Lower leg skin (tissue), 4 donors: ENCODE measurements at regions not wholly inside any gene's neighbourhood (a gene's known extent, or its start where the extent isn't known, plus 50 kb on each side); places are given as distances from the start of the nearest gene placed in this dataset.

Experiments
- DNase-seq, 2 donors: peaks; one replicate each; pipeline ENCODE4 v3.0.0-alpha.2; 2019; ENCODE audit warnings: low spot score in 2 of 2
- H3K4me3 ChIP-seq: fragments of 200-600 bp; sonication (generic); 2 replicates; pipeline ENCODE4 v1.5.1; 2017; ENCODE audit warnings: mild to moderate bottlenecking, low read depth; ENCODE audit not compliant: poor library complexity, severe bottlenecking
- CTCF ChIP-seq, 3 donors: fragments of 450-650 bp; IDR thresholded peaks; one replicate each; pipeline ENCODE4 v1.5.1; 2016; ENCODE audit warnings: antibody characterized with exemption in 3 of 3, mild to moderate bottlenecking in 3 of 3, moderate library complexity in 2 of 3
- POLR2A ChIP-seq, 2 donors: fragments of 450-650 bp; IDR thresholded peaks; one replicate each; pipeline ENCODE4 v1.6.1; 2016 to 2017; ENCODE audit warnings: antibody characterized with exemption in 2 of 2, mild to moderate bottlenecking in 1 of 2, moderate library complexity in 1 of 2
- WGBS, 2 donors: methylation state at CpG; one replicate each; pipeline ENCODE4 v1.1.5; 2018; 5-methylcytosine and 5-hydroxymethylcytosine counted together
- intact Hi-C: fragments of 100-400 bp; cut with DNase I; formaldehyde crosslinking; loops from one replicate; pipeline ENCODE4 v1.15.0; 2023; ENCODE audit warnings: low total_unique reads

GRCh38 chr17:69722518-69722917 lies 308.0 kb downstream of the MAP2K6 start:
- intact Hi-C loops: no loop called here

GRCh38 chr17:69723316-69723715 lies 308.8 kb downstream of the MAP2K6 start:
- DNase-seq: no peak
- no peak for TF ChIP-seq POLR2A (IDR thresholded peaks at IDR 0.05)
- no peak for TF ChIP-seq CTCF (IDR thresholded peaks at IDR 0.05)
- intact Hi-C loops: no loop called here
- 84 to 94% methylated on average over 3 of the region's 3 CpGs for WGBS, 2 donors
- no peak overlapping the region for H3K4me3 ChIP-seq

More at GRCh38 chr17:69722518-69722917, 308.0 kb downstream of the MAP2K6 start:
- no peak overlapping the region for H3K4me3 ChIP-seq
- WGBS, 2 donors: 45 to 50% methylated on average over 2 of the region's 2 CpGs
- no peak for DNase-seq
- TF ChIP-seq CTCF (IDR thresholded peaks at IDR 0.05) (no peak), POLR2A (IDR thresholded peaks at IDR 0.05) (no peak)

GRCh38 chr17:69723741-69724140 lies 309.2 kb downstream of the MAP2K6 start:
- intact Hi-C loops: no loop called here
- no peak overlapping the region for H3K4me3 ChIP-seq
- DNase-seq: no peak
- no peak for TF ChIP-seq CTCF (IDR thresholded peaks at IDR 0.05)
- TF ChIP-seq POLR2A (IDR thresholded peaks at IDR 0.05): no peak

- WGBS, 2 donors: 85 to 98% methylated on average over 1 of the region's 1 CpG
- intact Hi-C loops: no loop called here
- no peak for TF ChIP-seq POLR2A (IDR thresholded peaks at IDR 0.05)
- no peak for TF ChIP-seq CTCF (IDR thresholded peaks at IDR 0.05)
- DNase-seq: no peak
- no peak overlapping the region for H3K4me3 ChIP-seq
Measured at GRCh38 chr17:69724238-69724637, 309.7 kb downstream of the MAP2K6 start.

- intact Hi-C loops: no loop called here
- no peak overlapping the region for H3K4me3 ChIP-seq
- peak in 1 of 2 donors; percentile 34 for DNase-seq
- TF ChIP-seq POLR2A (IDR thresholded peaks at IDR 0.05) (no peak), CTCF (IDR thresholded peaks at IDR 0.05) (no peak)
- WGBS, 2 donors: 44 to 47% methylated on average over 3 of the region's 3 CpGs
Measured at GRCh38 chr17:69725146-69725545, 310.6 kb downstream of the MAP2K6 start.

- no peak overlapping the region for H3K4me3 ChIP-seq
- DNase-seq: no peak
- no peak for TF ChIP-seq CTCF (IDR thresholded peaks at IDR 0.05)
- TF ChIP-seq POLR2A (IDR thresholded peaks at IDR 0.05): no peak
- intact Hi-C loops: no loop called here
- 52 to 59% methylated on average over 2 of the region's 2 CpGs for WGBS, 2 donors
Measured at GRCh38 chr17:69728816-69729215, 314.3 kb downstream of the MAP2K6 start.
